ENCODE measurements at regions not wholly inside any gene's neighbourhood (a gene's known extent, or its start where the extent isn't known, plus 50 kb on each side); places are given as distances from the start of the nearest gene placed in this dataset.

GRCh38 chr2:216564611-216565010 lies 66.0 kb downstream of the RPL37A start:
- TF ChIP-seq RXRA (IDR thresholded peaks at IDR 0.05; ENCODE audit: insufficient read depth, low read depth, low read length) (no peak), JUN (IDR thresholded peaks at IDR 0.05; ENCODE audit: low read depth, low read length) (no peak), CTCF (IDR thresholded peaks at IDR 0.05; ENCODE audit: control extremely low read depth in 1 of 3, insufficient read depth in 1 of 3, low read depth in 1 of 3, low read length in 3 of 3) (no peak), YY1 (IDR thresholded peaks at IDR 0.05; ENCODE audit: low read depth, low read length) (no peak)
